ENCODE measurements at regions not wholly inside any gene's neighbourhood (a gene's known extent, or its start where the extent isn't known, plus 50 kb on each side); places are given as distances from the start of the nearest gene placed in this dataset.

- DNase-seq (ENCODE audit: low spot score), result no peak
Measured at GRCh38 chr10:113364227-113364626, 188.6 kb upstream of the HABP2 start.

GRCh38 chr10:113368666-113369364, 184.0 kb upstream of the HABP2 start:
- no peak for DNase-seq (ENCODE audit: low spot score)

GRCh38 chr10:113369365-113369694, 183.5 kb upstream of the HABP2 start:
- no peak for DNase-seq (ENCODE audit: low spot score)

GRCh38 chr10:113376428-113376827, 176.4 kb upstream of the HABP2 start:
- DNase-seq (ENCODE audit: low spot score), result no peak

- no peak for DNase-seq (ENCODE audit: low spot score)
Measured at GRCh38 chr10:113379091-113379490, 173.8 kb upstream of the HABP2 start.

GRCh38 chr10:113381416-113381815, 171.4 kb upstream of the HABP2 start:
- DNase-seq (ENCODE audit: low spot score), result no peak

GRCh38 chr10:113381981-113382509, 170.8 kb upstream of the HABP2 start:
- peak; percentile 54 for DNase-seq (ENCODE audit: low spot score)

GRCh38 chr10:113382691-113383090, 170.2 kb upstream of the HABP2 start:
- no peak for DNase-seq (ENCODE audit: low spot score)

GRCh38 chr10:113384181-113384580, 168.7 kb upstream of the HABP2 start:
- DNase-seq (ENCODE audit: low spot score), result no peak

- peak; percentile 88 for DNase-seq (ENCODE audit: low spot score)
Measured at GRCh38 chr10:113385021-113385999, 167.5 kb upstream of the HABP2 start.

- DNase-seq (ENCODE audit: low spot score), result no peak
Measured at GRCh38 chr10:113386005-113386404, 166.8 kb upstream of the HABP2 start.

- no peak for DNase-seq (ENCODE audit: low spot score)
Measured at GRCh38 chr10:113389969-113390368, 162.9 kb upstream of the HABP2 start.

- no peak for DNase-seq (ENCODE audit: low spot score)
Measured at GRCh38 chr10:113390896-113391295, 162.0 kb upstream of the HABP2 start.

GRCh38 chr10:113397047-113397446, 155.8 kb upstream of the HABP2 start:
- DNase-seq (ENCODE audit: low spot score), result no peak

GRCh38 chr10:113399065-113399464, 153.8 kb upstream of the HABP2 start:
- no peak for DNase-seq (ENCODE audit: low spot score)

- DNase-seq (ENCODE audit: low spot score), result no peak
Measured at GRCh38 chr10:113402602-113403001, 150.3 kb upstream of the HABP2 start.

- no peak for DNase-seq (ENCODE audit: low spot score)
Measured at GRCh38 chr10:113407218-113407617, 145.6 kb upstream of the HABP2 start.

GRCh38 chr10:113409175-113409574, 143.7 kb upstream of the HABP2 start:
- no peak for DNase-seq (ENCODE audit: low spot score)

GRCh38 chr10:113410618-113411017, 142.2 kb upstream of the HABP2 start:
- DNase-seq (ENCODE audit: low spot score), result no peak

GRCh38 chr10:113411456-113411855, 141.4 kb upstream of the HABP2 start:
- DNase-seq (ENCODE audit: low spot score), result no peak

- no peak for DNase-seq (ENCODE audit: low spot score)
Measured at GRCh38 chr10:113412161-113412560, 140.7 kb upstream of the HABP2 start.

GRCh38 chr10:113414543-113414942, 138.3 kb upstream of the HABP2 start:
- no peak for DNase-seq (ENCODE audit: low spot score)

GRCh38 chr10:113415246-113415645, 137.6 kb upstream of the HABP2 start:
- no peak for DNase-seq (ENCODE audit: low spot score)

Data from H4 (cell line).